Endothelial cell of umbilical vein (primary cell): ENCODE measurements at regions not wholly inside any gene's neighbourhood (a gene's known extent, or its start where the extent isn't known, plus 50 kb on each side); places are given as distances from the start of the nearest gene placed in this dataset.
"Not testable (repeated sequence)": the region's sequence is repeated elsewhere in the genome, so short reads cannot be mapped to it uniquely, and the experiment has no call there.

Experiments used
- CTCF ChIP-seq, 2 donors: IDR thresholded peaks; 1 replicate in 1 of 2; 2 replicates in 1 of 2; pipeline ENCODE4 v1.5.1; 2011; ENCODE audit warnings: low read length in 2 of 2, mild to moderate bottlenecking in 2 of 2, moderate library complexity in 2 of 2, control low read depth in 1 of 2, inconsistent platforms in 1 of 2, low read depth in 1 of 2; ENCODE audit not compliant: insufficient read depth in 1 of 2; ENCODE audit errors: extremely low read depth in 1 of 2
- EZH2 ChIP-seq: IDR thresholded peaks from 2 replicates; pipeline ENCODE4 v1.6.1; 2012; ENCODE audit warnings: borderline replicate concordance, low read depth, mild to moderate bottlenecking, moderate library complexity, low read length, inconsistent platforms; ENCODE audit not compliant: severe bottlenecking
- FOS ChIP-seq: IDR thresholded peaks from 2 replicates; pipeline ENCODE4 v1.6.1; 2011; ENCODE audit warnings: mild to moderate bottlenecking, low read length, moderate library complexity, borderline replicate concordance; ENCODE audit not compliant: insufficient read depth
- GATA2 ChIP-seq: IDR thresholded peaks from 2 replicates; pipeline ENCODE4 v1.7.0; 2011; ENCODE audit warnings: low read depth, mild to moderate bottlenecking, moderate library complexity, mixed read lengths, low read length; ENCODE audit not compliant: insufficient read length, insufficient read depth
- JUN ChIP-seq: IDR thresholded peaks from 2 replicates; pipeline ENCODE4 v1.6.1; 2011; ENCODE audit warnings: borderline replicate concordance, low read depth; ENCODE audit not compliant: insufficient read length, insufficient read depth
- MYC ChIP-seq: IDR thresholded peaks from one replicate; pipeline ENCODE4 v1.6.1; 2011; ENCODE audit warnings: mild to moderate bottlenecking, low read depth, low read length
- POLR2A ChIP-seq: IDR thresholded peaks from 2 replicates; pipeline ENCODE4 v1.6.1; 2012; ENCODE audit warnings: low read depth, mild to moderate bottlenecking, control low read depth, low read length
- POLR2AphosphoS5 ChIP-seq: IDR thresholded peaks from 2 replicates; pipeline ENCODE4 v1.6.1; 2012; ENCODE audit warnings: low read depth, mild to moderate bottlenecking, control low read depth, low read length, moderate library complexity; ENCODE audit not compliant: insufficient read depth
- TF ChIP-seq, protein P1 (sequence below): IDR thresholded peaks from 2 replicates; pipeline ENCODE4 v1.6.1; 2011; ENCODE audit not compliant: insufficient read depth, insufficient read length

DNA sequence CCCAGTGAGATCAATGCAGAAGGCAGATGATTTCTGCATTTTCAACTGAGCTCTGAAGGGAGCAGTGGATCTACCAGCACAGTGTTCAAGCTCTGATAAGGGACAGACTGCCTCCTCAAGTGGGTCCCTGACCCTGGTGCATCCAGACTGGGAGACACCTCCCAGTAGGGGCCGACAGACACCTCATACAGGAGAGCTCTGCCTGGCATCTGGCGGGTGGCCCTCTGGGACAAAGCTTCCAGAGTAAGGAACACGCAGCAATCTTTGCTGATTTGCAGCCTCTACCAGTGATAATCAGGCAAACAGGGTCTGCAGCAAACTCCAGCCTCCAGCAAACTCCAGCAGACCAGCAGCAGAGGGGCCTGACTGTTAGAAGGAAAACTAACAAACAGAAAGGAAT, 152.9 kb upstream of the CCDC196 start:
- not testable (repeated sequence) for TF ChIP-seq CTCF (IDR thresholded peaks at IDR 0.05; ENCODE audit: extremely low read depth in 1 of 2, insufficient read depth in 1 of 2, low read depth in 1 of 2, low read length in 2 of 2); POLR2A; FOS; EZH2; POLR2AphosphoS5; GATA2; MYC; JUN
- TF ChIP-seq, protein P1, sequence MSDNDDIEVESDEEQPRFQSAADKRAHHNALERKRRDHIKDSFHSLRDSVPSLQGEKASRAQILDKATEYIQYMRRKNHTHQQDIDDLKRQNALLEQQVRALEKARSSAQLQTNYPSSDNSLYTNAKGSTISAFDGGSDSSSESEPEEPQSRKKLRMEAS: not testable (repeated sequence)
